Tibial nerve (tissue), 4 donors: ENCODE measurements at regions not wholly inside any gene's neighbourhood (a gene's known extent, or its start where the extent isn't known, plus 50 kb on each side); places are given as distances from the start of the nearest gene placed in this dataset.

Experiments
- DNase-seq, 2 donors: peaks; one replicate each; pipeline ENCODE4 v3.0.0-alpha.2; 2019; ENCODE audit warnings: low spot score in 2 of 2
- H3K27ac ChIP-seq, 4 donors: fragments of 200-600 bp; sonication (generic) in 3 of 4; one replicate each; pipeline ENCODE4 v1.5.1; 2017 to 2019; ENCODE audit warnings: mild to moderate bottlenecking in 1 of 4
- H3K27me3 ChIP-seq, 2 donors: fragments of 200-600 bp; sonication (generic) in 1 of 2; one replicate each; pipeline versions ENCODE4 v1.5.1 to v1.6.0; 2017 to 2019
- H3K36me3 ChIP-seq, 3 donors: fragments of 200-600 bp; sonication (generic); one replicate each; pipeline ENCODE4 v1.5.1; 2018 to 2019
- H3K4me1 ChIP-seq, 4 donors: fragments of 200-600 bp; sonication (generic) in 3 of 4; one replicate each; pipeline ENCODE4 v1.5.1; 2017 to 2019
- H3K4me3 ChIP-seq, 4 donors: fragments of 200-600 bp; sonication (generic) in 3 of 4; one replicate each; pipeline ENCODE4 v1.5.1; 2017 to 2019; ENCODE audit warnings: mild to moderate bottlenecking in 1 of 4, moderate library complexity in 1 of 4
- H3K9me3 ChIP-seq, 4 donors: fragments of 200-600 bp; sonication (generic) in 3 of 4; one replicate each; pipeline ENCODE4 v1.5.1; 2017 to 2019
- EP300 ChIP-seq, 2 donors: sonication (generic); formaldehyde crosslinking; IDR thresholded peaks; one replicate each; pipeline ENCODE4 v1.6.1; 2017; ENCODE audit warnings: antibody characterized with exemption in 2 of 2, mild to moderate bottlenecking in 1 of 2
- POLR2A ChIP-seq, 2 donors: fragments of 450-650 bp; IDR thresholded peaks; one replicate each; pipeline ENCODE4 v1.6.1; 2017; ENCODE audit warnings: antibody characterized with exemption in 2 of 2, mild to moderate bottlenecking in 2 of 2, moderate library complexity in 2 of 2
- WGBS, 2 donors: methylation state at CpG; one replicate each; pipeline ENCODE4 v1.1.5; 2018; 5-methylcytosine and 5-hydroxymethylcytosine counted together
- TF ChIP-seq, protein P1 (sequence below), 5 experiments: fragments of 200-600 bp in 3 of 5; fragments of 450-650 bp in 2 of 5; sonication (generic) in 3 of 5; IDR thresholded peaks; one replicate each; pipeline ENCODE4 v1.5.1; 2016 to 2019; ENCODE audit warnings: antibody characterized with exemption in 5 of 5, mild to moderate bottlenecking in 3 of 5, moderate library complexity in 2 of 5

DNA sequence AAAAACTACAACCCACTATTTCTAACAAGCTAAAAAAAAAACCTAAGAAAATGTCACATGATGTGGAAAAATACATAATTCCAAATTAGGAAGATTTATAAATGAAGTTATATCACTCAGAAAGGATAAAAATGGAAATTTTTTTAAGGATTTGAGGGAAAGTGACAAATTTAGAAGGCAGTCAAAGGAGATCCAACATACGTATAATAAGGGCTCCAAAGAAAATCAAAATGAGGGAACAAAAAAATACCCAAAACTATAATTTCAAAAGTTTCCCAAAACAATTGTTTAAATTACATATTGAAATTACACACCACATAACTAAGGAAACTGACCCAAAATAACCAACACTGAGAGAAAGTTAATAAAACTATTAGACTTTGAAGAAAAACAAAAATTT, 381.1 kb upstream of the KAZN start:
- no peak for DNase-seq

DNA sequence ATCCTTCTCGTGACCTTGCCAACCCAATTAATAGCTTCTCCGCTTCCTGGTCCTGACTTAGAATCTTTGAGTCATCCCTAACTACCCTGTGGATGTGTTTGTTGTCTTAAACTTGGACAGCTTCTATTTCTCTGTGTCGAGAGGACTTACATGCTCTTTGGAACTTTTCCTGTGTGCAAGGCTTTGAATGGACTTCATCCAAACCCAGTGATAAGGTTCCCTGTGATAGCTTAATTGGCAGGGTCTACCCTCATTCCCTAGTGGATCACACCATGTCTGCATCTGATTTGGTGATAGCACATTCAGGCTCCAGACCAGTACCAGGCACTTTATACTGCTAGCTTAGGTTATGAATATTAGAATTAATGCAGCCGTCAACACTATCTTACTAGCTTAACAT, 378.2 kb upstream of the KAZN start:
- H3K27ac ChIP-seq, result no peak overlapping the region
- 77 to 87% methylated on average over 4 of the region's 4 CpGs for WGBS, 2 donors
- no peak overlapping the region for H3K4me3 ChIP-seq
- H3K36me3 ChIP-seq, result no peaks in the 10 kb centered on the region
- TF ChIP-seq, protein P1, sequence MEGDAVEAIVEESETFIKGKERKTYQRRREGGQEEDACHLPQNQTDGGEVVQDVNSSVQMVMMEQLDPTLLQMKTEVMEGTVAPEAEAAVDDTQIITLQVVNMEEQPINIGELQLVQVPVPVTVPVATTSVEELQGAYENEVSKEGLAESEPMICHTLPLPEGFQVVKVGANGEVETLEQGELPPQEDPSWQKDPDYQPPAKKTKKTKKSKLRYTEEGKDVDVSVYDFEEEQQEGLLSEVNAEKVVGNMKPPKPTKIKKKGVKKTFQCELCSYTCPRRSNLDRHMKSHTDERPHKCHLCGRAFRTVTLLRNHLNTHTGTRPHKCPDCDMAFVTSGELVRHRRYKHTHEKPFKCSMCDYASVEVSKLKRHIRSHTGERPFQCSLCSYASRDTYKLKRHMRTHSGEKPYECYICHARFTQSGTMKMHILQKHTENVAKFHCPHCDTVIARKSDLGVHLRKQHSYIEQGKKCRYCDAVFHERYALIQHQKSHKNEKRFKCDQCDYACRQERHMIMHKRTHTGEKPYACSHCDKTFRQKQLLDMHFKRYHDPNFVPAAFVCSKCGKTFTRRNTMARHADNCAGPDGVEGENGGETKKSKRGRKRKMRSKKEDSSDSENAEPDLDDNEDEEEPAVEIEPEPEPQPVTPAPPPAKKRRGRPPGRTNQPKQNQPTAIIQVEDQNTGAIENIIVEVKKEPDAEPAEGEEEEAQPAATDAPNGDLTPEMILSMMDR (IDR thresholded peaks at IDR 0.05), result no peak
- H3K27me3 ChIP-seq, result no peaks in the 10 kb centered on the region
- H3K9me3 ChIP-seq, result peaks cover 0 to 37% (median 10%) of the 10 kb centered on the region in 4 donors
- H3K4me1 ChIP-seq, result no peaks in the 10 kb centered on the region
- no peak for DNase-seq

More for the DNA sequence above, 381.1 kb upstream of the KAZN start:
- H3K27ac ChIP-seq, result no peak overlapping the region
- no peak overlapping the region for H3K4me3 ChIP-seq
- WGBS, 2 donors, result 94 to 96% methylated on average over 1 of the region's 1 CpG
- peaks cover 0 to 37% (median 10%) of the 10 kb centered on the region in 4 donors for H3K9me3 ChIP-seq
- TF ChIP-seq POLR2A (IDR thresholded peaks at IDR 0.05) (no peak), EP300 (IDR thresholded peaks at IDR 0.05) (no peak)
- TF ChIP-seq, protein P1 (IDR thresholded peaks at IDR 0.05), result no peak
- H3K4me1 ChIP-seq, result no peaks in the 10 kb centered on the region
- no peaks in the 10 kb centered on the region for H3K27me3 ChIP-seq
- no peaks in the 10 kb centered on the region for H3K36me3 ChIP-seq

DNA sequence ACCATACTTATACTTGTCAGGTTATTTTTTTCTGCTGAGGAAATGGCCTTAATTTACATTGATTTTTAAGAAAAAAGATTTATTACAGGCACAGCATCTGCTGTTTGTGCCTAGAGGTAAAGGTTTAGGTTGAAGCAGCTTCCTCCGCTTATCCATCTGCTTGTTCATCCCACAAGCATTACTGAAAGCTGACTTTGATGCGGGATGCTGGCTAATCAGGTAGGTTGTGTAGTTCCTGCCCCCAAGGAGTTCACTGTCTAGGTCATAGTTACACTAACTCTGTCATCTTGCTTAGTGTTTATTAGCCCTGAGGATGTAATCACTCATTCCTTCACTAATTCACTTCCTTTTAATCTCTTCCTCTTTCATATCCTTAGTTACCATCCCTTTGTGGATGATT, 377.7 kb upstream of the KAZN start:
- no peak for DNase-seq
- WGBS, 2 donors, result 82 to 89% methylated on average over 2 of the region's 2 CpGs
- TF ChIP-seq, protein P1 (IDR thresholded peaks at IDR 0.05), result no peak
- TF ChIP-seq POLR2A (IDR thresholded peaks at IDR 0.05) (no peak), EP300 (IDR thresholded peaks at IDR 0.05) (no peak)

DNA sequence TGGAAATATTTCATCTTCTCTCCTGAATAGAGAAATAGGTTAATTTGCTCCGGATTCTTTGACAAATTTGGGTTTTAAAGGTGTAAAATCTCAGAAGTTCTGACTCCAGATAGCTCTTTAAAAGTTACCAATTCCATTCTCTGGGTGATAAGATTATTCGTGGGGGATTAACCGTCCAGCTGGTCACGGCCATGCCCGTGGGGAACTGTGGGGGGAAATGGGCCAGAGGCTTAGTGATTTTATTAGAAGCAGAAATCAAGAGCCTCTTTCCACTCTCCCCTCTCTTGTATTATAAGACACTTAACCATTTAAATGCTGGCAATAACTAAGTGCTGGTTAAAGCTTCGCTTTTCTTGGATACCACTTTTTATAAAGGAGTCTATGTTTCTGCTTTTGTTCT, 376.4 kb upstream of the KAZN start:
- H3K27me3 ChIP-seq, result no peaks in the 10 kb centered on the region
- peaks cover 0 to 25% (median 10%) of the 10 kb centered on the region in 4 donors for H3K9me3 ChIP-seq
- no peaks in the 10 kb centered on the region for H3K4me1 ChIP-seq
- TF ChIP-seq EP300 (IDR thresholded peaks at IDR 0.05) (no peak), POLR2A (IDR thresholded peaks at IDR 0.05) (no peak)
- TF ChIP-seq, protein P1 (IDR thresholded peaks at IDR 0.05), result no peak
- H3K27ac ChIP-seq, result no peak overlapping the region
- H3K36me3 ChIP-seq, result no peaks in the 10 kb centered on the region
- no peak overlapping the region for H3K4me3 ChIP-seq
- no peak for DNase-seq
- WGBS, 2 donors, result 47 to 49% methylated on average over 6 of the region's 6 CpGs

More for the DNA sequence above, 377.7 kb upstream of the KAZN start:
- Histone ChIP-seq H3K27me3 (no peaks in the 10 kb centered on the region), H3K4me3 (no peak overlapping the region), H3K9me3 (peaks cover 0 to 37% (median 10%) of the 10 kb centered on the region in 4 donors), H3K36me3 (no peaks in the 10 kb centered on the region), H3K27ac (no peak overlapping the region), H3K4me1 (no peaks in the 10 kb centered on the region)

DNA sequence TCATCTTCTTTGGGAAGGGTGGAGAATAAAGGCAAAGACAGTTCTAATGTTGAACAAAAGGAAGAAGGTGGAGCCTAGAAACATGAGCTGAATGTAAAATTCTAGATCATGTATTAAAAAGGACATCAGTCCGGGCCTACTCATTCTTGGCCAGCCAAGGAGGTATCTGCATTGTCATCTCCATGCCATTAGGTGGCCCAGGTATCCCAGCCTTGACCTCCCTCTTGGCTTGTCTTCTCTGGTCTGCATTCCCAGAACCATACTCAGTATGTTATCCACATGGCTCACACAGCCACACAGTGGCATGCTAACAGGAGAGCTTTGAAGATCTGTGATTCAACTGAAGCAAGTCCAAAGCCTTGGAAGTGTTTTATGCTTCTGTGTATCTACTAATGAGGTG, 369.8 kb upstream of the KAZN start:
- 61 to 88% methylated on average over 1 of the region's 1 CpG for WGBS, 2 donors
- no peaks in the 10 kb centered on the region for H3K27me3 ChIP-seq
- H3K9me3 ChIP-seq, result peaks cover 0 to 13% (median 0%) of the 10 kb centered on the region in 4 donors
- H3K27ac ChIP-seq, result no peak overlapping the region
- DNase-seq, result no peak
- no peaks in the 10 kb centered on the region for H3K36me3 ChIP-seq
- H3K4me1 ChIP-seq, result no peaks in the 10 kb centered on the region
- no peak overlapping the region for H3K4me3 ChIP-seq
- TF ChIP-seq EP300 (IDR thresholded peaks at IDR 0.05) (no peak), POLR2A (IDR thresholded peaks at IDR 0.05) (no peak)
- TF ChIP-seq, protein P1 (IDR thresholded peaks at IDR 0.05), result no peak
